ENCODE measurements at regions not wholly inside any gene's neighbourhood (a gene's known extent, or its start where the extent isn't known, plus 50 kb on each side); places are given as distances from the start of the nearest gene placed in this dataset.

- no peak for DNase-seq (ENCODE audit: extremely low read depth in 1 of 2, low read depth in 1 of 2)
Measured at GRCh38 chr4:43765514-43765913, 683.1 kb downstream of the KCTD8 start.

- DNase-seq (ENCODE audit: extremely low read depth in 1 of 2, low read depth in 1 of 2) = no peak
Measured at GRCh38 chr4:43766648-43767047, 682.0 kb downstream of the KCTD8 start.

GRCh38 chr4:43776371-43776770 lies 672.2 kb downstream of the KCTD8 start:
- no peak for DNase-seq (ENCODE audit: extremely low read depth in 1 of 2, low read depth in 1 of 2)

- no peak for DNase-seq (ENCODE audit: extremely low read depth in 1 of 2, low read depth in 1 of 2)
Measured at GRCh38 chr4:43778187-43778915, 670.3 kb downstream of the KCTD8 start.

GRCh38 chr4:43781125-43781524 lies 667.5 kb downstream of the KCTD8 start:
- DNase-seq (ENCODE audit: extremely low read depth in 1 of 2, low read depth in 1 of 2) = no peak

- DNase-seq (ENCODE audit: extremely low read depth in 1 of 2, low read depth in 1 of 2) = no peak
Measured at GRCh38 chr4:43782391-43782790, 666.2 kb downstream of the KCTD8 start.

GRCh38 chr4:43816116-43816515 lies 632.5 kb downstream of the KCTD8 start:
- no peak for DNase-seq (ENCODE audit: extremely low read depth in 1 of 2, low read depth in 1 of 2)

GRCh38 chr4:43822621-43823020 lies 626.0 kb downstream of the KCTD8 start:
- no peak for DNase-seq (ENCODE audit: extremely low read depth in 1 of 2, low read depth in 1 of 2)

DNA sequence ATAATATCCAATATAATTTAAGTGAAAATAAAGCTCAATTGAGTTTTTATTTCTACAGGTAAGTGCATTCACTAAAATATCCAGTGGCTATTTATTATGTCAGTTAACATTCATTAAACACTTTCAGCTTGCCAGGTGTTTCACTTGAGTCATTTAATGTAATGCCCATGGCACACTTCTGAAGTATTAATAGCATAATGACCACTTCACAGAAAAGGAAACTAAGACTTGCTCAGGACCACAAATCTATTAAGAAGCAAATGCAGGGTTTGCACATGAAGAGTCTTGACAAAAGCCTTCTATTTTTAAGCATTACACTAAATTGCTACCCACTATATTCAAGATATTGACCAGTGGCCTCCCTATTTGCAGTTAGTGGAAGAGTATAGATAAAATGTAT lies 612.7 kb downstream of the KCTD8 start:
- no peak for DNase-seq (ENCODE audit: extremely low read depth in 1 of 2, low read depth in 1 of 2)

DNA sequence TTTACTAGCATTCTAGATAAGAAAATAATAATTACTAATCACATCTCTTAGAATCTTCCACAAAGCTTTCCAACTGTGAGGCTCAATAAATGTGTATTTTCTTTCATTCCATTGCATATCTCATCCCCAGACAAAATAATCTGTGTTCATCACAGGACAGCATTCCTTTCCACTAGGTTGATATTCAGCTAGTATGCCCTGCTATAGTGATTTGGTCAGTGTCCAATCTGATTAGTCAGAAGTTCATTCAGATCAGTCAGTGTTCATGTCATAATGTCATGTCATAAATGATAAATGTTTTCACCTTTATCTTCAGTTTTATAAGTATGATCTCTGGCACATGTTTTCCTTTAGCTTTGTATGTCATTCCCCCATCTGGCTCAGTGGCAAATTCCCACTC lies 611.4 kb downstream of the KCTD8 start:
- no peak for DNase-seq (ENCODE audit: extremely low read depth in 1 of 2, low read depth in 1 of 2)

GRCh38 chr4:43837604-43838003 lies 611.0 kb downstream of the KCTD8 start:
- no peak for DNase-seq (ENCODE audit: extremely low read depth in 1 of 2, low read depth in 1 of 2)

GRCh38 chr4:43842594-43842993 lies 606.0 kb downstream of the KCTD8 start:
- DNase-seq (ENCODE audit: extremely low read depth in 1 of 2, low read depth in 1 of 2) = no peak

- DNase-seq (ENCODE audit: extremely low read depth in 1 of 2, low read depth in 1 of 2) = no peak
Measured at GRCh38 chr4:43843501-43843900, 605.1 kb downstream of the KCTD8 start.

DNA sequence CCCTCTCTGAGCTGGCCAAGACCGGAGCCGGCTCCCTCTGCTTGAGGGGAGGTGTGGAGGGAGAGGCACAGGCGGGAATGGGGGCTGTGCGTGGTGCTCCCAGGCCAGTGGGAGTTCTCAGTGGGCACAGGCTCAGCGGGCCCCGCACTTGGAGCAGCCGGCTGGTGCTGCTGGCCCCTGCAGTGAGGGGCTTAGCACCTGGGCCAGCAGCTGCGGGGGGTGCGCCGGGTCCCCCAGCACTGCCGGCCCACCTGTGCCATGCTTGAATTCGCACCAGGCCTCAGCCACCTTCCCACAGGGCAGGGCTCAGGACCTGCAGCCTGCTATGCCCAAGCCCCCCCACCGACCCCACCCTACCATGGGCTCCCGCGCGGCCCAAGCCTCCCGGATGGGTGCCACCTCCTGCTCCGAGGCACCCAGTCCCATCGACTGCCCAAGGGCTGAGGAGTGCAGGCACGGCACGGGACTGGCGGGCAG lies 602.5 kb downstream of the KCTD8 start:
- no peak for DNase-seq (ENCODE audit: extremely low read depth in 1 of 2, low read depth in 1 of 2)

GRCh38 chr4:43853565-43854264 lies 594.9 kb downstream of the KCTD8 start:
- no peak for DNase-seq (ENCODE audit: extremely low read depth in 1 of 2, low read depth in 1 of 2)

GRCh38 chr4:43855283-43855682 lies 593.3 kb downstream of the KCTD8 start:
- no peak for DNase-seq (ENCODE audit: extremely low read depth in 1 of 2, low read depth in 1 of 2)

DNA sequence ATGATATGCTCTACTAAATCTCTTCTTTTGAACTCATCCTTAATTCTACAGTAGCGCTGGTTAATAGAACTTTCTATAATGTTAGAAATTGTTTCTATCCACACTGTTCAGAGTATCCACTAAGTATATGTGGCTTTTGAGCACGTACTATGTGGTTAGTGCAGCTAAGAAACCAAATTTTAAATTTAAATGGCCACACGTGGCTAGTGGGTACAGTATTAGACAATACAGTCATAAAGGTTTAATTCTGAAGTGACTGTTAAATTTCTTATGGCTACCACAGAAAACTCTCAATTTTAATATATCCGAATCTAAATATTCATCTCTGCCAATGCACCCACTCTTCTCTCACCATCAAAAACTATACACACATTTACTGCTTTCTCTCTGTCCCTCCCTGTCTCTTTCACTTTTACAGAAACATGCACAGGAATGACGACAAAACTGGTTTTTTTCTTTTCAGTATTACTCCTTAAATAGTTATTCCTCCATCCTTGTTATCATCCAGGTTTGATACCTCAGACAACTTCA lies 583.9 kb downstream of the KCTD8 start:
- DNase-seq (ENCODE audit: extremely low read depth in 1 of 2, low read depth in 1 of 2) = no peak

DNA sequence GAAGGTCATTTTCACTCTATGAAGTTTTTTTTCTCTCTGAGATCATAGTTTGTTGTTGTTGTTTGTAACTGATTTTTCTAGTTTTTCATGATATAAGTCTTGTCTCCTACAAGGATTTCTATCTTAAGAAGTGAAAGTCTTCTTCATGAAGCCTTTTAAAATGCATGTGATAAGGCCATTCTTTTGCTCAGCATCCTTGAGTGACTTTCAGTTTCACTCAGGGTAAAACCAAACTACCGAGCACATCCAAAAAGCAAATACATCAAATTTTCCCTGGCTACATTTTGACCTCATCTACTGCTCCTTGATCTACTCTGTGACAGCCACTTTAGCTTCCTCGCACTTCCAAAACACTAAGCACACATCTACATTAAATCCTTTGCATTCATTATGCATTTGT lies 580.7 kb downstream of the KCTD8 start:
- no peak for DNase-seq (ENCODE audit: extremely low read depth in 1 of 2, low read depth in 1 of 2)

DNA sequence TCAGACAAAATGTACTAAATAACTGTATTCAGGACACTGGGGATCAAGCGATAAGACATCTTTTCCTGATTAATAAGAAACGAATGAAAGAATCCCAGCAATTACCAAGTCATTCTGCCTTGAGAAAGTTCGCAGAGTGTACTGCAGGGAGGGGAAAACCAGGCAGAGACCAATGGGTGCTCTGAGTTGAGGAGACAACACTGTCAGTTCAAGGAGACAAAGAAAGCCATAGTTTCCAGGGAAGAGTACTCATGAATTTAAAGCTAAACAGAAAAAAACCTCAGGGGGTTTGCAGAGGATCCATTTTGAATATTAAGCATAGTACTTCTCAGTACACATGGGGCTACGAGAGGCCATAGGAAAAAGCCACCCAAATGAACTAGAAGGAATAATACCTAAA lies 573.0 kb downstream of the KCTD8 start:
- DNase-seq (ENCODE audit: extremely low read depth in 1 of 2, low read depth in 1 of 2) = no peak

DNA sequence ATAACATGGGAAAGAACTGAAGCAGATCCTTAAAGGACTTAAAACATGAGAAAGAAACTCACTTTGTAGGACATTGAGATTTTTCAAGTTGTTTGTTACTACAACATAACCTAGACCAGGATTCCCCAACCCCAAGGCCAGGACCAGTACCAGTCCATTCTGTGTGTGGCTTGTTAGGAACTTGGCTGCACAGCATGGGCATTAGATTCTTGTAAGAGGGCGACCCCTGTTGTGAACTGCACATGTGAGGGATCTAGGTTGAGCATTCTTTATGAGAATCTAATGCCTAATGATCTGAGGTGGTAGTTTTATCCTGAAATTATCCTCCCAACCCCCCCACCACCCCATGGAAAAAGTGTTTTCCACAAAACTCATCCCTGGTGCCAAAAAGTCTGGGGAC lies 566.1 kb downstream of the KCTD8 start:
- DNase-seq (ENCODE audit: extremely low read depth in 1 of 2, low read depth in 1 of 2) = no peak

- no peak for DNase-seq (ENCODE audit: extremely low read depth in 1 of 2, low read depth in 1 of 2)
Measured at GRCh38 chr4:43886196-43886595, 562.4 kb downstream of the KCTD8 start.

GRCh38 chr4:43898836-43899235 lies 549.8 kb downstream of the KCTD8 start:
- no peak for DNase-seq (ENCODE audit: extremely low read depth in 1 of 2, low read depth in 1 of 2)

Measured in stimulated activated CD8-positive, alpha-beta memory T cell treated with anti-CD3 and anti-CD28 coated beads, Interleukin-7, amount 100 ng/mL, for 48 hours (primary cell).